VCaP (cell line): ENCODE measurements at regions not wholly inside any gene's neighbourhood (a gene's known extent, or its start where the extent isn't known, plus 50 kb on each side); places are given as distances from the start of the nearest gene placed in this dataset.

ENCODE experiments used
- H3K27ac ChIP-seq: fragments of 450-650 bp; 2 replicates; pipeline ENCODE4 v1.5.1; 2017
- TF ChIP-seq, protein P1 (sequence below): fragments of 450-650 bp; conservative IDR thresholded peaks from 2 replicates; pipeline ENCODE4 v1.5.1; 2017; ENCODE audit warnings: mild to moderate bottlenecking, moderate library complexity

DNA sequence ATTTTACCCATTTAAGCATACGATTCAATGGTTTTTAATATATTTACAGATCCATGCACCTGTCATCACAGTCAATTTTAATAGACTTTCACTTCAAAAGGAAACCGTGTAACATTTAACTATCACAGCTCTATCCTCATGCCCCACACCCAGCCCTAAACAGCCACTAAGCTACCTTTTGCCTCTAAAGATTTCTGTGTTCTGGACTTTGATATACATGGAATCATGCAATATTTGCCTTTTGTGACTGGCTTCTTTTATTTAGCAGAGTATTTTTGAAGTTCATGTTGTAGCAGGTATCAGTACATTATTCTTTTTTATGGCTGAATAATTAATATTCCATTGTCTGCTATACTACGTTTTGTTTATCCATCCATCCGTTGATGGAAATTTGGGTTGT lies 50.3 kb upstream of the STX16 start:
- no peak overlapping the region for H3K27ac ChIP-seq
- TF ChIP-seq, protein P1, sequence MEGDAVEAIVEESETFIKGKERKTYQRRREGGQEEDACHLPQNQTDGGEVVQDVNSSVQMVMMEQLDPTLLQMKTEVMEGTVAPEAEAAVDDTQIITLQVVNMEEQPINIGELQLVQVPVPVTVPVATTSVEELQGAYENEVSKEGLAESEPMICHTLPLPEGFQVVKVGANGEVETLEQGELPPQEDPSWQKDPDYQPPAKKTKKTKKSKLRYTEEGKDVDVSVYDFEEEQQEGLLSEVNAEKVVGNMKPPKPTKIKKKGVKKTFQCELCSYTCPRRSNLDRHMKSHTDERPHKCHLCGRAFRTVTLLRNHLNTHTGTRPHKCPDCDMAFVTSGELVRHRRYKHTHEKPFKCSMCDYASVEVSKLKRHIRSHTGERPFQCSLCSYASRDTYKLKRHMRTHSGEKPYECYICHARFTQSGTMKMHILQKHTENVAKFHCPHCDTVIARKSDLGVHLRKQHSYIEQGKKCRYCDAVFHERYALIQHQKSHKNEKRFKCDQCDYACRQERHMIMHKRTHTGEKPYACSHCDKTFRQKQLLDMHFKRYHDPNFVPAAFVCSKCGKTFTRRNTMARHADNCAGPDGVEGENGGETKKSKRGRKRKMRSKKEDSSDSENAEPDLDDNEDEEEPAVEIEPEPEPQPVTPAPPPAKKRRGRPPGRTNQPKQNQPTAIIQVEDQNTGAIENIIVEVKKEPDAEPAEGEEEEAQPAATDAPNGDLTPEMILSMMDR, result no peak

DNA sequence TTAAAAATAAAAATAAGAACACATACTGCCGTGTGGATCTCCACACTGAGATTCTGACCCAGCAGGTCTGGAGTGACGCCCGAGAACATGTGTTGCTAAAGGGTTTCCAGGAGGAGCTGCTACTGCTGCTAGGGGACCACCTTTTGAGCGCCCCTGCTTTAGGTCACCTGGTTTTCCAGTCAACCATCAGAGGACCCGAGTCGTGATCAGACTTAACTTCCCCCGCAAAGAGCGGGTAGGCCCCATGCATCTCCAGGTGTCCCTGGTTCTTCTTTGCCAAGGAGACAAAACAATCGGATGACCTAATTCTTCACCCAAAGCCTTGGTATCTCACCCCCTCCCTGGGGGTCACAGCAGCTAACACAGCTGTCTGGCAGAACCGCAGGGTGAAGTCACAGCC lies 51.1 kb upstream of the STX16 start:
- TF ChIP-seq, protein P1, result no peak

DNA sequence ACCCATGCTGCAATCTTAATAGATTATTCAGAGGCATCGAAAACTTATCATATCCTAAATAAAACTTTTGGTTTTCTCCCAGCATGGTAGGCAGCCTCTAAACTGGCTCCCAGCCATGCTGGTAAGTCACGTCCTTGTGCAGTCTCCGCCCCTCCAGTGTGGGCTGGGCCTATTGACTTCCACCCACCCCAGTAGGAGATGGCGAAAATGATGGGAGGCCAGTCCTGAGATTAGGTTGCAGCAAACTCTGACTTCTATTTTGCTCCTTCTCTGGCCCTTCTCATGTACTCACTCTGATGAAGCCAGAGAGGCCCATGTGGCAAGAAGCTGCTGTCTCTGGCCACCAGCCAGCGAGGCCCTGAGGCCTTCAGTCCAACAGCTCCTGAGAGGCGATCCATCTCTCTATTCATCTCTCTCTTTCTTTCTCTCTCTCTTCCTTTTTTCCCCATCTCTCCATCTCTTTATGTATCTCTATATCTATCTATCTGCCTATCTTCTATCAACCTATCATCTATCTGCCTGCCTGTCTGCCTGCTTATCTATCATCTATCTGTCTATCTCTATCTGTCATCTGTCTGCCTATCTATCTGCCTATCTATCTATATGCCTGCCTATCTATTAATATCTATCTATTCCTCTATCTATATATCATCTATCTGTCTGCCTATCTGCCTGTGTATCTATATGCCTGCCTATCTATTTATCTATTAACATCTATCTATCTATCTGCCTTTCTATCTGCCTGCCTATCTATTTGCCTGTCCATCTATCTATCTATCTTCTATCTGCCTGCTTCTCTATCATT lies 52.7 kb upstream of the STX16 start:
- H3K27ac ChIP-seq, result no peak overlapping the region
- TF ChIP-seq, protein P1, result no peak

More for the DNA sequence above, 51.1 kb upstream of the STX16 start:
- no peak overlapping the region for H3K27ac ChIP-seq

DNA sequence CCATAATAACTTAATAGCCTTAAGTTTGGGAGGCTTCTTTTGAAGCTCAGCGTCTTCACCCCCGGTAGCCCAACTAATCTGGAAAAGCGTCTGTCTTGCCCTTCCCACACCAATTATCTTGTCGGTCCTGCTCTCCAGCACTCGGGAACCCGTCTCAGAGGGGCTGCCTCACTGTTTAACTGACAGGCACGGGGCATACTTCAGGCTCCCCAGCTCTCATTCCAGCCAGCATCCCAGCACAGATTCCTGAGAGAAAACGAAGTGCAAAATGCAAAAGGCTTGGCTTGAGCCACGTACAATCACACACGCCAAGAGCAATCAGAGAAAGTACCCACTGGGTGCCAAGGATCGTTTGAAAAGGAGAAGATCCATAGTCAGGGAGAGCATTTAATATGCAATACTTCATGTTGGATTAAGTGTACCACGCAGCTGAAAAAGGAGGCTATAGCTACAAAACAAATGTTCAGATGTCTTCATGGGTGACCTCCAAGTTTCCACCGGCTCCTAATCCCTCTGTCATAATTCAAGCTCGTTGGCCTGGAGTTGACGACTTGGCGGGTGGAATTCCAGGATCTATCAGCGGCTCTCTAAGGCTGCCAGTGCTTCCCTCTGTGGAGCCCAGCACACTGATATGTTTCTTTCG lies 53.7 kb upstream of the STX16 start:
- TF ChIP-seq, protein P1, result no peak
- H3K27ac ChIP-seq, result no peak overlapping the region

DNA sequence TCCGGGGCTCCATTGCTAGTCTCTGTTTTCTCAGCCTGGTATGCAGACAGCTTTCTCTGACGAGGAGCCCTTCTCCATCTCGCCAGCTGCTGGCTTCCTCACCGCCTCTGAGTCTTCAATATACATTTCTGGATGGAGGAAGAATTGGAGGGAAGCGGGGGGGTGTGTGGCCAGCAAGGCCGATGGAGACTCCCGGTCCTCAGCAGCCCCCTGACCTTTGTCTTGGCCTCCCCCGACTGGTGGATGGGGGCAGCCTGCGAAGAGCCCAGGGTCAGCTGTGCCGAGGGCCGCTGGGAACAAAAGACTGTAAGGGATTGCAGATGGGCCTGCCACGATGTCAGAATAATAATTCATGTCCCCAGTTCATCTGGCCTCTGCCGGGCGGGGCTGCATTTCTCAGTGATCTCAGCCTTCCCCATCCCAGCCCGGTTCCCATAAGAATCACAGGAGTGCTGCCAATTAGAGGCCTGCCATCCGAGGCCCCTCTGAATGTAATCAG lies 54.3 kb upstream of the STX16 start:
- TF ChIP-seq, protein P1, result no peak

DNA sequence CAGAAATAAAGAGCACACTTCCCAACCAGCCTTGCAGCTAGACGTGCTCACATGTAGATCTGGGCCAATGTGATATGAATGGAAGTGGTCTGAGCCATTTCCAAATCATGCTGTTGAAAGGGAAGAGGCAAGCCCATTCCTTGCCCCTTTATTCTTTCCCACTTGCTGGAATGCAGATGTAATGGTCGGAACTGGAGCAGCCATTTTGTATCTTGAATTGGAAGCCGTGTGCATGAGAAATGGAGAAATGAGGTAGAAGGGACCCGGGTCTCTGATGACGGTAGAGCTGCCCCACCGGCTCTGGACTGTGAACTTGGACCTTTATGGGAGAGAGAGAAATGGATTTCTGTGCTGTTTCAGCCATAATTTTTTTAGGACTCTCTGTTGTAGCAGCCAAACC lies 54.8 kb upstream of the STX16 start:
- TF ChIP-seq, protein P1, result no peak
- H3K27ac ChIP-seq, result no peak overlapping the region

More for the DNA sequence above, 54.3 kb upstream of the STX16 start:
- no peak overlapping the region for H3K27ac ChIP-seq

DNA sequence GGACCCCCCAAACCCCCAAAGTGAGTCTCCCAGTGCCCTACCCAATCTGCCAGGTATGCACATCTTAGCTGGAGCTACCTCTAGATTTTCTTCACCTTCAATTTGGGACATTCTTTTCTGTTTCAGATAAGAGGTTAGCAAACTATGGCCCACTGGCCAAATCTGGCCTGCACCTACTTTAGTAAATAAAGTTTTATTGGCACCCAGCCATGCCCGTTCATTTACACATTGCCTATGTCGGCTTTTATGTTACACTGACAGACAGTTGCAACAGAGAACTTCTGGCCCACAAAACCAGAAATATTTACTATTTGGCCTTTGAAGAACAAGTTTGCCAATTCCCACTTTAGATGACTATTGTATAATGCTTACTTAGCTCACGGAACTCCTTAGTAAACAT lies 55.9 kb upstream of the STX16 start:
- no peak overlapping the region for H3K27ac ChIP-seq
- TF ChIP-seq, protein P1, result no peak
